C4-2B (cell line): ENCODE measurements at regions not wholly inside any gene's neighbourhood (a gene's known extent, or its start where the extent isn't known, plus 50 kb on each side); places are given as distances from the start of the nearest gene placed in this dataset.
"Not testable (repeated sequence)": the region's sequence is repeated elsewhere in the genome, so short reads cannot be mapped to it uniquely, and the experiment has no call there.

Experiments
- ZFX ChIP-seq: fragments of 450-650 bp; IDR thresholded peaks from 2 replicates; pipeline ENCODE4 v1.6.1; 2017
- TF ChIP-seq, protein P1 (sequence below): fragments of 450-650 bp; conservative IDR thresholded peaks from 2 replicates; pipeline ENCODE4 v1.5.1; 2017; ENCODE audit warnings: mild to moderate bottlenecking

DNA sequence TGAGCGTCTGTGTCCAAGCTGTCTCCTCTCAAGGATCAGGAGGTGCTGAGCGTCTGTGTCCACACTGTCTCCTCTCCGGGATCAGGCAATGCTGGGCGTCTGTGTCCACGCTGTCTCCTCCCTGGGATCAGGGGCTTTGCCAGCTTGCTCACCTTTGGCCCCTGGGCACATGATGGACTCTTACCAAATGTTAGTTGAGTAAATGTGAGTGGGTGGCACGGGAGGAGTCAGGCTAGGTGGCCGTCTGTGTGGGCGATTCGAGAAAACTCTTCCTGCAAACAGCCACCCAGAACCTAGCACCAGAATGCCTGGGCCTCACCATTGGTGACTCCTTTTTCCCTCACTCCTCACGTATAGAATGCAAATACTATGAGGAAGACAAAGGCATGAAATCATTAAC, 162.9 kb downstream of the LAT start:
- TF ChIP-seq, protein P1, sequence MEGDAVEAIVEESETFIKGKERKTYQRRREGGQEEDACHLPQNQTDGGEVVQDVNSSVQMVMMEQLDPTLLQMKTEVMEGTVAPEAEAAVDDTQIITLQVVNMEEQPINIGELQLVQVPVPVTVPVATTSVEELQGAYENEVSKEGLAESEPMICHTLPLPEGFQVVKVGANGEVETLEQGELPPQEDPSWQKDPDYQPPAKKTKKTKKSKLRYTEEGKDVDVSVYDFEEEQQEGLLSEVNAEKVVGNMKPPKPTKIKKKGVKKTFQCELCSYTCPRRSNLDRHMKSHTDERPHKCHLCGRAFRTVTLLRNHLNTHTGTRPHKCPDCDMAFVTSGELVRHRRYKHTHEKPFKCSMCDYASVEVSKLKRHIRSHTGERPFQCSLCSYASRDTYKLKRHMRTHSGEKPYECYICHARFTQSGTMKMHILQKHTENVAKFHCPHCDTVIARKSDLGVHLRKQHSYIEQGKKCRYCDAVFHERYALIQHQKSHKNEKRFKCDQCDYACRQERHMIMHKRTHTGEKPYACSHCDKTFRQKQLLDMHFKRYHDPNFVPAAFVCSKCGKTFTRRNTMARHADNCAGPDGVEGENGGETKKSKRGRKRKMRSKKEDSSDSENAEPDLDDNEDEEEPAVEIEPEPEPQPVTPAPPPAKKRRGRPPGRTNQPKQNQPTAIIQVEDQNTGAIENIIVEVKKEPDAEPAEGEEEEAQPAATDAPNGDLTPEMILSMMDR, result not testable (repeated sequence)
- not testable (repeated sequence) for TF ChIP-seq ZFX
